ENCODE measurements at regions not wholly inside any gene's neighbourhood (a gene's known extent, or its start where the extent isn't known, plus 50 kb on each side); places are given as distances from the start of the nearest gene placed in this dataset.

DNA sequence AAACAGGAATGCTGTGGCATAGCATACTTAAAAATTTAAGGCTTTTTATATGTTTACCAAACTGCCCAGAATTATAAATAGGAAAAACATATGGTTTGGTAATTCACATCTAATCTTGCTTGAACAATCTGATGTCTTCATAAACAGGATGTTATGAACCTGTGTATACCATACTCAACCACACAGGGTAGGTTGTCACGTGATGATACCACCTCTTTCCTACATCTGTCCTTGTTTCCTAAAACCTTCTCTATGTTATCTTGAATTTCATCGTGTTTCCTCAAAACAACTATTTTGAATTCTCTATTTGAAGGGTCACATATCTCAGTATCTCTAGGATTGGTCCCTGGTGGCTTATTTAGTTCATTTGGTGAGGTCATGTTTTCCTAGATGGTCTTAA, 631.0 kb upstream of the PKN2 start:
- TF ChIP-seq, protein P1, sequence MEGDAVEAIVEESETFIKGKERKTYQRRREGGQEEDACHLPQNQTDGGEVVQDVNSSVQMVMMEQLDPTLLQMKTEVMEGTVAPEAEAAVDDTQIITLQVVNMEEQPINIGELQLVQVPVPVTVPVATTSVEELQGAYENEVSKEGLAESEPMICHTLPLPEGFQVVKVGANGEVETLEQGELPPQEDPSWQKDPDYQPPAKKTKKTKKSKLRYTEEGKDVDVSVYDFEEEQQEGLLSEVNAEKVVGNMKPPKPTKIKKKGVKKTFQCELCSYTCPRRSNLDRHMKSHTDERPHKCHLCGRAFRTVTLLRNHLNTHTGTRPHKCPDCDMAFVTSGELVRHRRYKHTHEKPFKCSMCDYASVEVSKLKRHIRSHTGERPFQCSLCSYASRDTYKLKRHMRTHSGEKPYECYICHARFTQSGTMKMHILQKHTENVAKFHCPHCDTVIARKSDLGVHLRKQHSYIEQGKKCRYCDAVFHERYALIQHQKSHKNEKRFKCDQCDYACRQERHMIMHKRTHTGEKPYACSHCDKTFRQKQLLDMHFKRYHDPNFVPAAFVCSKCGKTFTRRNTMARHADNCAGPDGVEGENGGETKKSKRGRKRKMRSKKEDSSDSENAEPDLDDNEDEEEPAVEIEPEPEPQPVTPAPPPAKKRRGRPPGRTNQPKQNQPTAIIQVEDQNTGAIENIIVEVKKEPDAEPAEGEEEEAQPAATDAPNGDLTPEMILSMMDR (IDR thresholded peaks at IDR 0.05) = no peak
- no peak for TF ChIP-seq POLR2A (IDR thresholded peaks at IDR 0.05)
